GM23338 (cell line): ENCODE measurements at regions not wholly inside any gene's neighbourhood (a gene's known extent, or its start where the extent isn't known, plus 50 kb on each side); places are given as distances from the start of the nearest gene placed in this dataset.

Experiments
- EZH2 ChIP-seq: fragments of 200-600 bp; sonication (generic); IDR thresholded peaks from one replicate; pipeline ENCODE4 v1.8.0; 2017; ENCODE audit warnings: antibody characterized with exemption, mild to moderate bottlenecking, low read depth; ENCODE audit not compliant: unreplicated experiment
- EZH2phosphoT487 ChIP-seq: fragments of 200-600 bp; sonication (generic); IDR thresholded peaks from one replicate; pipeline ENCODE4 v1.8.1; 2018; ENCODE audit warnings: antibody characterized with exemption; ENCODE audit not compliant: unreplicated experiment
- POLR2AphosphoS5 ChIP-seq: IDR thresholded peaks from 2 replicates; pipeline ENCODE4 v1.6.1; 2016; ENCODE audit warnings: antibody characterized with exemption, low read depth
- TF ChIP-seq, protein P1 (sequence below), 2 experiments: fragments of 200-600 bp in 1 of 2; sonication (generic) in 1 of 2; conservative IDR thresholded peaks; 2 replicates each; pipeline versions ENCODE4 v1.5.1 to v1.6.1; 2016 to 2017; ENCODE audit warnings: antibody characterized with exemption in 2 of 2, low read depth in 2 of 2, mild to moderate bottlenecking in 2 of 2, moderate library complexity in 1 of 2
- TF ChIP-seq, protein P2 (sequence below): fragments of 250-450 bp; sonication (Bioruptor Pico); IDR thresholded peaks from 2 replicates; pipeline ENCODE4 v1.5.0; 2020; ENCODE audit warnings: mild to moderate bottlenecking, moderate library complexity
- TF ChIP-seq, protein P3 (sequence below): IDR thresholded peaks from one replicate; pipeline ENCODE4 v1.6.1; 2018; ENCODE audit warnings: antibody characterized with exemption; ENCODE audit not compliant: unreplicated experiment

DNA sequence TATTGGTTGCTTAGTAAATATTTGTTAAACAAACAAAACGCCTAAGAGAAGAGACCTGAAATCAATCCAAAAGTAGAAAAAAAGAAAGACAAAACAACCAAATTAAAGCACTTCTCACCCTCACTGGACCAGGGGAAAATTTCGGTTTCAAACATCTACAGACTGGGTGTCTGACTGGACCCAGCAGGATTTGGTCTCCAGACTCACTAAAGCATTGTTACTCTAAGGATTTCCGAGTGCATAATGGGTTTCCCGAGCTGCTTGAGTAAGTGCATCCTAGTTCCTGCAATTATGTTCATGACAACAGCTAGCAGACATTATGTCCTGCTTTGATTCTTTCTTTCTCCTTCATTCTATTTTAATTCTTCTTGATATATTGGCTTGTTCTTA is 51.8 kb upstream of the FAM3C start:
- TF ChIP-seq, protein P1, sequence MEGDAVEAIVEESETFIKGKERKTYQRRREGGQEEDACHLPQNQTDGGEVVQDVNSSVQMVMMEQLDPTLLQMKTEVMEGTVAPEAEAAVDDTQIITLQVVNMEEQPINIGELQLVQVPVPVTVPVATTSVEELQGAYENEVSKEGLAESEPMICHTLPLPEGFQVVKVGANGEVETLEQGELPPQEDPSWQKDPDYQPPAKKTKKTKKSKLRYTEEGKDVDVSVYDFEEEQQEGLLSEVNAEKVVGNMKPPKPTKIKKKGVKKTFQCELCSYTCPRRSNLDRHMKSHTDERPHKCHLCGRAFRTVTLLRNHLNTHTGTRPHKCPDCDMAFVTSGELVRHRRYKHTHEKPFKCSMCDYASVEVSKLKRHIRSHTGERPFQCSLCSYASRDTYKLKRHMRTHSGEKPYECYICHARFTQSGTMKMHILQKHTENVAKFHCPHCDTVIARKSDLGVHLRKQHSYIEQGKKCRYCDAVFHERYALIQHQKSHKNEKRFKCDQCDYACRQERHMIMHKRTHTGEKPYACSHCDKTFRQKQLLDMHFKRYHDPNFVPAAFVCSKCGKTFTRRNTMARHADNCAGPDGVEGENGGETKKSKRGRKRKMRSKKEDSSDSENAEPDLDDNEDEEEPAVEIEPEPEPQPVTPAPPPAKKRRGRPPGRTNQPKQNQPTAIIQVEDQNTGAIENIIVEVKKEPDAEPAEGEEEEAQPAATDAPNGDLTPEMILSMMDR (conservative IDR thresholded peaks at IDR 0.05; ENCODE audit: low read depth in 2 of 2) = no peak
- no peak for TF ChIP-seq EZH2phosphoT487
- no peak for TF ChIP-seq POLR2AphosphoS5
- TF ChIP-seq, protein P2, sequence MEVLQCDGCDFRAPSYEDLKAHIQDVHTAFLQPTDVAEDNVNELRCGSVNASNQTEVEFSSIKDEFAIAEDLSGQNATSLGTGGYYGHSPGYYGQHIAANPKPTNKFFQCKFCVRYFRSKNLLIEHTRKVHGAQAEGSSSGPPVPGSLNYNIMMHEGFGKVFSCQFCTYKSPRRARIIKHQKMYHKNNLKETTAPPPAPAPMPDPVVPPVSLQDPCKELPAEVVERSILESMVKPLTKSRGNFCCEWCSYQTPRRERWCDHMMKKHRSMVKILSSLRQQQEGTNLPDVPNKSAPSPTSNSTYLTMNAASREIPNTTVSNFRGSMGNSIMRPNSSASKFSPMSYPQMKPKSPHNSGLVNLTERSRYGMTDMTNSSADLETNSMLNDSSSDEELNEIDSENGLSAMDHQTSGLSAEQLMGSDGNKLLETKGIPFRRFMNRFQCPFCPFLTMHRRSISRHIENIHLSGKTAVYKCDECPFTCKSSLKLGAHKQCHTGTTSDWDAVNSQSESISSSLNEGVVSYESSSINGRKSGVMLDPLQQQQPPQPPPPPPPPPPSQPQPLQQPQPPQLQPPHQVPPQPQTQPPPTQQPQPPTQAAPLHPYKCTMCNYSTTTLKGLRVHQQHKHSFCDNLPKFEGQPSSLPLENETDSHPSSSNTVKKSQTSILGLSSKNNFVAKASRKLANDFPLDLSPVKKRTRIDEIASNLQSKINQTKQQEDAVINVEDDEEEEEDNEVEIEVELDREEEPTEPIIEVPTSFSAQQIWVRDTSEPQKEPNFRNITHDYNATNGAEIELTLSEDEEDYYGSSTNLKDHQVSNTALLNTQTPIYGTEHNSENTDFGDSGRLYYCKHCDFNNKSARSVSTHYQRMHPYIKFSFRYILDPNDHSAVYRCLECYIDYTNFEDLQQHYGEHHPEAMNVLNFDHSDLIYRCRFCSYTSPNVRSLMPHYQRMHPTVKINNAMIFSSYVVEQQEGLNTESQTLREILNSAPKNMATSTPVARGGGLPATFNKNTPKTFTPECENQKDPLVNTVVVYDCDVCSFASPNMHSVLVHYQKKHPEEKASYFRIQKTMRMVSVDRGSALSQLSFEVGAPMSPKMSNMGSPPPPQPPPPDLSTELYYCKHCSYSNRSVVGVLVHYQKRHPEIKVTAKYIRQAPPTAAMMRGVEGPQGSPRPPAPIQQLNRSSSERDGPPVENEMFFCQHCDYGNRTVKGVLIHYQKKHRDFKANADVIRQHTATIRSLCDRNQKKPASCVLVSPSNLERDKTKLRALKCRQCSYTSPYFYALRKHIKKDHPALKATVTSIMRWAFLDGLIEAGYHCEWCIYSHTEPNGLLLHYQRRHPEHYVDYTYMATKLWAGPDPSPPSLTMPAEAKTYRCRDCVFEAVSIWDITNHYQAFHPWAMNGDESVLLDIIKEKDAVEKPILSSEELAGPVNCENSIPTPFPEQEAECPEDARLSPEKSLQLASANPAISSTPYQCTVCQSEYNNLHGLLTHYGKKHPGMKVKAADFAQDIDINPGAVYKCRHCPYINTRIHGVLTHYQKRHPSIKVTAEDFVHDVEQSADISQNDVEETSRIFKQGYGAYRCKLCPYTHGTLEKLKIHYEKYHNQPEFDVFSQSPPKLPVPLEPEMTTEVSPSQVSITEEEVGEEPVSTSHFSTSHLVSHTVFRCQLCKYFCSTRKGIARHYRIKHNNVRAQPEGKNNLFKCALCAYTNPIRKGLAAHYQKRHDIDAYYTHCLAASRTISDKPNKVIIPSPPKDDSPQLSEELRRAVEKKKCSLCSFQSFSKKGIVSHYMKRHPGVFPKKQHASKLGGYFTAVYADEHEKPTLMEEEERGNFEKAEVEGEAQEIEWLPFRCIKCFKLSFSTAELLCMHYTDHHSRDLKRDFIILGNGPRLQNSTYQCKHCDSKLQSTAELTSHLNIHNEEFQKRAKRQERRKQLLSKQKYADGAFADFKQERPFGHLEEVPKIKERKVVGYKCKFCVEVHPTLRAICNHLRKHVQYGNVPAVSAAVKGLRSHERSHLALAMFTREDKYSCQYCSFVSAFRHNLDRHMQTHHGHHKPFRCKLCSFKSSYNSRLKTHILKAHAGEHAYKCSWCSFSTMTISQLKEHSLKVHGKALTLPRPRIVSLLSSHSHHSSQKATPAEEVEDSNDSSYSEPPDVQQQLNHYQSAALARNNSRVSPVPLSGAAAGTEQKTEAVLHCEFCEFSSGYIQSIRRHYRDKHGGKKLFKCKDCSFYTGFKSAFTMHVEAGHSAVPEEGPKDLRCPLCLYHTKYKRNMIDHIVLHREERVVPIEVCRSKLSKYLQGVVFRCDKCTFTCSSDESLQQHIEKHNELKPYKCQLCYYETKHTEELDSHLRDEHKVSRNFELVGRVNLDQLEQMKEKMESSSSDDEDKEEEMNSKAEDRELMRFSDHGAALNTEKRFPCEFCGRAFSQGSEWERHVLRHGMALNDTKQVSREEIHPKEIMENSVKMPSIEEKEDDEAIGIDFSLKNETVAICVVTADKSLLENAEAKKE (CRISPR knock-in tag) = no peak
- TF ChIP-seq, protein P3, sequence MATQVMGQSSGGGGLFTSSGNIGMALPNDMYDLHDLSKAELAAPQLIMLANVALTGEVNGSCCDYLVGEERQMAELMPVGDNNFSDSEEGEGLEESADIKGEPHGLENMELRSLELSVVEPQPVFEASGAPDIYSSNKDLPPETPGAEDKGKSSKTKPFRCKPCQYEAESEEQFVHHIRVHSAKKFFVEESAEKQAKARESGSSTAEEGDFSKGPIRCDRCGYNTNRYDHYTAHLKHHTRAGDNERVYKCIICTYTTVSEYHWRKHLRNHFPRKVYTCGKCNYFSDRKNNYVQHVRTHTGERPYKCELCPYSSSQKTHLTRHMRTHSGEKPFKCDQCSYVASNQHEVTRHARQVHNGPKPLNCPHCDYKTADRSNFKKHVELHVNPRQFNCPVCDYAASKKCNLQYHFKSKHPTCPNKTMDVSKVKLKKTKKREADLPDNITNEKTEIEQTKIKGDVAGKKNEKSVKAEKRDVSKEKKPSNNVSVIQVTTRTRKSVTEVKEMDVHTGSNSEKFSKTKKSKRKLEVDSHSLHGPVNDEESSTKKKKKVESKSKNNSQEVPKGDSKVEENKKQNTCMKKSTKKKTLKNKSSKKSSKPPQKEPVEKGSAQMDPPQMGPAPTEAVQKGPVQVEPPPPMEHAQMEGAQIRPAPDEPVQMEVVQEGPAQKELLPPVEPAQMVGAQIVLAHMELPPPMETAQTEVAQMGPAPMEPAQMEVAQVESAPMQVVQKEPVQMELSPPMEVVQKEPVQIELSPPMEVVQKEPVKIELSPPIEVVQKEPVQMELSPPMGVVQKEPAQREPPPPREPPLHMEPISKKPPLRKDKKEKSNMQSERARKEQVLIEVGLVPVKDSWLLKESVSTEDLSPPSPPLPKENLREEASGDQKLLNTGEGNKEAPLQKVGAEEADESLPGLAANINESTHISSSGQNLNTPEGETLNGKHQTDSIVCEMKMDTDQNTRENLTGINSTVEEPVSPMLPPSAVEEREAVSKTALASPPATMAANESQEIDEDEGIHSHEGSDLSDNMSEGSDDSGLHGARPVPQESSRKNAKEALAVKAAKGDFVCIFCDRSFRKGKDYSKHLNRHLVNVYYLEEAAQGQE = no peak
- no peak for TF ChIP-seq EZH2
